Neural progenitor cell (in vitro differentiated cells): ENCODE measurements at regions not wholly inside any gene's neighbourhood (a gene's known extent, or its start where the extent isn't known, plus 50 kb on each side); places are given as distances from the start of the nearest gene placed in this dataset.

Experiments used
- EZH2 ChIP-seq: fragments of 200-600 bp; sonication (generic); IDR thresholded peaks from 2 replicates; pipeline ENCODE4 v1.6.1; 2017; ENCODE audit warnings: antibody characterized with exemption, mild to moderate bottlenecking, moderate library complexity
- TF ChIP-seq, protein P1 (sequence below): fragments of 200-600 bp; sonication (generic); IDR thresholded peaks from 2 replicates; pipeline ENCODE4 v1.5.1; 2017; ENCODE audit warnings: antibody characterized with exemption, mild to moderate bottlenecking

DNA sequence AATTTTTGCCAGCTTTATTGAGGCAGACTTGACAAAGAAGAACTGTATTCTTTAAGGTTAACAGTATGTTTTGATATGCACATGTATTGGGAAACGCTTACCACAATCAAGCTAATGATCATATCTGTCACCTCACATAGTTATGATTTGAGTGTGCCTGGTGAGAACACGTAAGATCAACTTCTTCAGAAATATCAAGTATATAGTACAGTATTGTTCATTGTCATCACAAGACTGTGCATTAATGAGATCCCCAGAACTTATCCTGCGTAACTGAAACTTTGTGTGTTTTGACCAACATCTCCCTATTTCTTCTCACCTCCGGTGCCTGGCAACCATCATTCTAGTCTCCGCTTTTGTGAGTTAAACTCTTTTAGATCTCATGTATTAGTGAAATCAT, 756.4 kb upstream of the EEF2KMT start:
- TF ChIP-seq, protein P1, sequence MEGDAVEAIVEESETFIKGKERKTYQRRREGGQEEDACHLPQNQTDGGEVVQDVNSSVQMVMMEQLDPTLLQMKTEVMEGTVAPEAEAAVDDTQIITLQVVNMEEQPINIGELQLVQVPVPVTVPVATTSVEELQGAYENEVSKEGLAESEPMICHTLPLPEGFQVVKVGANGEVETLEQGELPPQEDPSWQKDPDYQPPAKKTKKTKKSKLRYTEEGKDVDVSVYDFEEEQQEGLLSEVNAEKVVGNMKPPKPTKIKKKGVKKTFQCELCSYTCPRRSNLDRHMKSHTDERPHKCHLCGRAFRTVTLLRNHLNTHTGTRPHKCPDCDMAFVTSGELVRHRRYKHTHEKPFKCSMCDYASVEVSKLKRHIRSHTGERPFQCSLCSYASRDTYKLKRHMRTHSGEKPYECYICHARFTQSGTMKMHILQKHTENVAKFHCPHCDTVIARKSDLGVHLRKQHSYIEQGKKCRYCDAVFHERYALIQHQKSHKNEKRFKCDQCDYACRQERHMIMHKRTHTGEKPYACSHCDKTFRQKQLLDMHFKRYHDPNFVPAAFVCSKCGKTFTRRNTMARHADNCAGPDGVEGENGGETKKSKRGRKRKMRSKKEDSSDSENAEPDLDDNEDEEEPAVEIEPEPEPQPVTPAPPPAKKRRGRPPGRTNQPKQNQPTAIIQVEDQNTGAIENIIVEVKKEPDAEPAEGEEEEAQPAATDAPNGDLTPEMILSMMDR = no peak
- TF ChIP-seq EZH2 = no peak
